Effector memory CD4-positive, alpha-beta T cell (primary cell): ENCODE measurements at regions not wholly inside any gene's neighbourhood (a gene's known extent, or its start where the extent isn't known, plus 50 kb on each side); places are given as distances from the start of the nearest gene placed in this dataset.

Experiments
- DNase-seq, 3 donors: peaks; one replicate each; pipeline ENCODE4 v3.0.0-alpha.2; 2020
- H3K27ac ChIP-seq: 2 replicates; pipeline ENCODE4 v1.7.0; 2013; ENCODE audit warnings: mild to moderate bottlenecking, low read length, moderate library complexity; ENCODE audit not compliant: insufficient read depth, poor library complexity, severe bottlenecking
- H3K27me3 ChIP-seq: replicated peaks from 2 replicates; pipeline ENCODE4 v1.7.0; 2013; ENCODE audit warnings: mild to moderate bottlenecking, low read length; ENCODE audit not compliant: insufficient read depth, control insufficient read depth, poor library complexity, severe bottlenecking
- H3K36me3 ChIP-seq: 2 replicates; pipeline ENCODE4 v1.7.0; 2013; ENCODE audit warnings: mild to moderate bottlenecking, low read length, moderate library complexity; ENCODE audit not compliant: control insufficient read depth, insufficient read depth
- H3K4me1 ChIP-seq: 2 replicates; pipeline ENCODE4 v1.7.0; 2013; ENCODE audit warnings: low read length, mild to moderate bottlenecking; ENCODE audit not compliant: control insufficient read depth, insufficient read depth, poor library complexity, severe bottlenecking
- H3K4me3 ChIP-seq: 2 replicates; pipeline ENCODE4 v1.7.0; 2013; ENCODE audit warnings: low read length, low read depth, mild to moderate bottlenecking; ENCODE audit not compliant: insufficient read depth, poor library complexity, severe bottlenecking
- H3K9me3 ChIP-seq: 2 replicates; pipeline ENCODE4 v1.7.0; 2013; ENCODE audit warnings: mild to moderate bottlenecking, low read length, moderate library complexity; ENCODE audit not compliant: control insufficient read depth

- Histone ChIP-seq H3K4me3 (no peak overlapping the region), H3K9me3 (no peaks in the 10 kb centered on the region), H3K27me3 (no peaks in the 10 kb centered on the region), H3K4me1 (no peaks in the 10 kb centered on the region), H3K36me3 (no peaks in the 10 kb centered on the region), H3K27ac (no peak overlapping the region)
- DNase-seq, result no peak
Observed at GRCh38 chr2:146238254-146238966, 1606.4 kb upstream of the ACVR2A start.

GRCh38 chr2:146235158-146235557 lies 1609.7 kb upstream of the ACVR2A start:
- no peak overlapping the region for H3K27ac ChIP-seq
- H3K4me3 ChIP-seq, result no peak overlapping the region
- no peaks in the 10 kb centered on the region for H3K4me1 ChIP-seq
- H3K27me3 ChIP-seq, result no peaks in the 10 kb centered on the region
- no peak for DNase-seq
- H3K9me3 ChIP-seq, result no peaks in the 10 kb centered on the region
- H3K36me3 ChIP-seq, result no peaks in the 10 kb centered on the region

DNA sequence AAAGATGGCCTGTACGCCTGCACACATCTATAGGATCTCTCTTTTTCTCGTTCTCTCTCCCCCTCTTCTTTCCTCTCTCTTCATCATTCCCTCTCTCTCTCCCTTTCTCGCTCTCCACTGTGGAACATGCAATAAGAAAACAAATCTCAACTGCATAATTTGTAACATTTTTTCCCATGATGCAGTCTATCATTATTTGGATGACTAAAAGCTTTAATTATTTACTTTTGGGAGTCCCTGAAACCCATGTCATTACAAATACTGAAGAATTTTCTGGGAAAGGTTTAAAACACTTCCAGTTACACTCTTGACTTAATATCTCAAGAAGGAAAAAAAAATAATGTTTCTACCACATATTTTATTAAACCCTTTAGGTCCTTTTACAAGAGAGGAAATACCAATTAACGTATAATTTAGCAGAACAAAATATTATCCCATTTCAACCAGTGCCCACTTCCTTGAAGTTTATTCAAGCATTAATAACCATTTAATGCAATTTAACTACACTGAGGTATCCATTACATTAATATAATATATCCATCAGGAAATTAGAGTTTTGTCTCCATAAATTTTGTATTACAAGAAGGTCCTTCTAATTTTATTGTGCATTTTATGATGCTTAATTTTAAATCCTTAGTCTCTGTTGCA lies 1615.2 kb upstream of the ACVR2A start:
- Histone ChIP-seq H3K4me1 (no peaks in the 10 kb centered on the region), H3K36me3 (no peaks in the 10 kb centered on the region), H3K27ac (no peak overlapping the region), H3K9me3 (no peaks in the 10 kb centered on the region), H3K4me3 (no peak overlapping the region), H3K27me3 (no peaks in the 10 kb centered on the region)
- no peak for DNase-seq

DNA sequence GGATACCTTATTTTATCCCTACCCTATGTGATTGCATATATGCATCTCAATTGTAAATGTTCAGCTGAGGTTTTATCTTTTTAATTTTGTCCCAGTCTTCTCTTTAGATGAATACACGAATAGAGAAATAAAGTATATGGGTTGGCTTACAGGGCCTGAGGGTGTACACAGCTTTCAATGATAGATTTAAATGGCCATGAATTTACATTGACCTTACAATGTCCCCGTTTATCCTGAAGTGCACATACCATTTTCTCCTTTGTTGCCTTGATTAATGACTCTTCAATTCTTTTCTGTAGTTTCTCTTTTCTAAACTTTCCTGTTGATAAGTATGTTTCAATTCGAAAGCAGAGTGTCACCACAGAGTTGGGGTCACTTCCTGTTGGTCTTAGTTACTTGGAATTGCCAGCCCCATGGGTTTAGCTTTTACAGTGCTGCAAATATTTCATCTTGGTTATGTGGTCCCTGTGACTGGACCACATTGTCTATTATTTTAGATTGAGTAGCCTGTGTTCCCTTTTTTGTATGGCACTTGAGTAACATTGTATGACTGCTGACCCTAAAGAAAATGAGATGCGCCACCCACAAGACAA lies 1616.3 kb upstream of the ACVR2A start:
- no peaks in the 10 kb centered on the region for H3K4me1 ChIP-seq
- H3K27ac ChIP-seq, result no peak overlapping the region
- no peak for DNase-seq
- H3K36me3 ChIP-seq, result no peaks in the 10 kb centered on the region
- no peak overlapping the region for H3K4me3 ChIP-seq
- no peaks in the 10 kb centered on the region for H3K27me3 ChIP-seq
- H3K9me3 ChIP-seq, result no peaks in the 10 kb centered on the region

- no peak for DNase-seq
- H3K4me1 ChIP-seq, result no peaks in the 10 kb centered on the region
- H3K36me3 ChIP-seq, result no peaks in the 10 kb centered on the region
- no peaks in the 10 kb centered on the region for H3K27me3 ChIP-seq
- H3K9me3 ChIP-seq, result no peaks in the 10 kb centered on the region
- no peak overlapping the region for H3K27ac ChIP-seq
- H3K4me3 ChIP-seq, result no peak overlapping the region
Observed at GRCh38 chr2:146228020-146228393, 1616.8 kb upstream of the ACVR2A start.

DNA sequence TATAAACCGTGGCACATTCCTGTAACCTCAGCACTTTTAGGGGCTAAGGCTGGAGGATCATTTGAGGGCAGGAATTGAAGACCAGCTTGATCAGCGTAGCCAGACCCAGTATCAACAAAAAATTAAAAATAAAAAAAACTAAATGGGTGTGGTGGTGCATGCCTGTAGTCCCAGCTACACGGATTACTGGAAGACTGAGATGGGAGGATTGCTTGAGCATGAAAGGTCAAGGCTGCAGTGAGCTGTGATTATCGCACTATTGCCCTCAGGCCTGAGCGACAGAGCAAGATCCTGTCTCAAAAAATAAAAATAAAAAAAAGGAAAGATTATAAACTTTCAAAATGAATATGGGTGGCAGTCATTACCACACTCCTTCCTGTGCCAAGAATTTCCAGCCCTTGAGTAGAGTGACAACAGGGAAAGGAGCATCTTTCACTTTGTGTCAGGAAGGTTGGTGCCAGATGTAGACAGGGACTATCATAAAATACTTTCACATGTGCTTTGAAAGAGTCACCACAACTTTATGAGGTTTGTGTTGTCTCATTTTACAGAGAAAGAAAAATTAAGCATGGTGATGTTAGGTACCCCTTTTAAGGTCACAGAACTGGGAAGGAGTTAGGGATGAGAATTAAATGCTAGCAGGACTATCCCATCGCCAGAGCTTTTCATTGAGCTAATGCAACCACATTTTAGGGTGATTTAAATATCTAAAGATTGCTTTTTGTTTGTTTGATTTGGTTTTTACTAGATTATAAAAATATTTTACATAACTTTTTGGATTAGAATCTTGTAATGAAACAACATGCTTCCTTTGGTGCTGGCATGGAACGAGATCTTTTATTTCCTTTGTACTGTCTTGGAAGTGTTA lies 1617.4 kb upstream of the ACVR2A start:
- Histone ChIP-seq H3K4me3 (no peak overlapping the region), H3K9me3 (no peaks in the 10 kb centered on the region), H3K27ac (no peak overlapping the region), H3K36me3 (no peaks in the 10 kb centered on the region), H3K27me3 (no peaks in the 10 kb centered on the region), H3K4me1 (no peaks in the 10 kb centered on the region)
- DNase-seq, result no peak

DNA sequence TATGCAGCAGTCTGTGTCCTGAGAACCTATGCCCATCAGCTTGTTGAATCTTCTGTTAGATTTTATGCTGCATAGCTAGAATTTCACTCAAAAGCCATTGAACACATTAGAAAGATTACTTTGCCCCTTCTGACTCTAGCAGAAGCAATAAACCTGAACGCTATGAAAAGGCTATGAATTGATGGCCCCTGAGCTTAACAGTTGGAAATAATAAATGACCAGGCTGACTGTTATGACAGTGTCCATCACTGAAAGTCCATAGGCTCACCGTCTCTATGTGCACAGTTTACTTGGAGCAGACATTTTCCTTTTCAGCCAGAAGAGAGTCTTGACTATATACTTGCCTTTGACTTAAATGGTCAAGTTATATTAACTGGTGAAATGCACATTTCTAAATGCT lies 1618.8 kb upstream of the ACVR2A start:
- no peaks in the 10 kb centered on the region for H3K4me1 ChIP-seq
- H3K36me3 ChIP-seq, result no peaks in the 10 kb centered on the region
- H3K4me3 ChIP-seq, result no peak overlapping the region
- no peaks in the 10 kb centered on the region for H3K9me3 ChIP-seq
- H3K27ac ChIP-seq, result no peak overlapping the region
- no peaks in the 10 kb centered on the region for H3K27me3 ChIP-seq
- no peak for DNase-seq

- Histone ChIP-seq H3K27ac (no peak overlapping the region), H3K27me3 (no peaks in the 10 kb centered on the region), H3K4me1 (no peaks in the 10 kb centered on the region), H3K36me3 (no peaks in the 10 kb centered on the region), H3K4me3 (no peak overlapping the region), H3K9me3 (no peaks in the 10 kb centered on the region)
- DNase-seq, result no peak
Observed at GRCh38 chr2:146221826-146222225, 1623.0 kb upstream of the ACVR2A start.

DNA sequence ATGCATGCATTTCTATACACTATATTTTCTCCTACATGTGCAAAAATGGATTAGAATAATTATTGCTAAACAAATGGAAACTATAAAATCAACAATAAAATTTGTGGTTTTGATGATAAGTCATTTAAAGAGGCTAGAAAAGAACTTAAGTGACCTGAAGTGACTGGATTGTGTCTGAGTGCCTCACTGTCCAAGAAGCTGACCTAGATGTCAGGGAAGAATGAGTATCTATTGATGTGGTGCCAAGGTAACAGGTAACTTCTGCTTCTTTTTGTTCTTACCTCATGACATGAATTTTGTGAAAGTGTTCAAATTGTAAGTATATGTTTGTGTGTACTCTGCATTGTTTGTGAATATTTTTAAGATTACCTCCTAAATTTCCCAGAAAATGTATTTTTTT lies 1623.9 kb upstream of the ACVR2A start:
- H3K4me3 ChIP-seq, result no peak overlapping the region
- no peak for DNase-seq
- no peaks in the 10 kb centered on the region for H3K9me3 ChIP-seq
- no peaks in the 10 kb centered on the region for H3K4me1 ChIP-seq
- no peaks in the 10 kb centered on the region for H3K36me3 ChIP-seq
- H3K27me3 ChIP-seq, result no peaks in the 10 kb centered on the region
- H3K27ac ChIP-seq, result no peak overlapping the region
